ENCODE measurements at regions not wholly inside any gene's neighbourhood (a gene's known extent, or its start where the extent isn't known, plus 50 kb on each side); places are given as distances from the start of the nearest gene placed in this dataset.

DNA sequence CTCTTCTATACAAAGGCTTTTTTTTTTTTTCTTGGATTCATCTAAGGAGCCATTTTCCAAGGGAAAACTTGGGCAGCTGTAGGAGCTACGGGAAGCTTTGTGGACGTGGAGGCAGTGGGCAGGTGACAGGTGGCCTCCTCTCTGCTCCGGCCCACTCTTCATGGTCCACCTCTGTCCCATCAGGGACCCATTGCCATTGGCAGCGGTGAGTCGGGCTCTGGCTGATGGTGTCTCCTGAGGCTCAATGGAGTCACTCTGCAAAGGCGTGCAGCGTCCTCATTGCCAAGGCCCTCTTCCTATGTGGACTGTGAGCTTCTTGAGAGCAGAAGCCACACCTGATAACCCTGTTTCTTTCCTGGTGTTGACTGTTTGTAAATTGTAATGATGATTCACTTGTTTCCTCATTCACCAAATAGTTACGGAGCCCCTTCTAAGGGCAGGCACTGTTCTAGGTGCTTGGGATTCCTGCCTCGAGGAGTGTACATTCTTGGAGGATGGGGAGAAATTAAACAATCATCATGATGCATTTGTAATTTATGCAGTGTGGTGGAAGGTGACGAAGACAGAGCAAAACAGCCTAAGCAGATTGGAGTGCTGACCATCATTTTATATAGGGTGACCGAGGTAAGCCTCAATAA is 240.3 kb upstream of the HS6ST1 start:
- DNase-seq (ENCODE audit: low read depth): no peak
- in situ Hi-C loops (cut with HindIII; ENCODE audit: low pct_unique_long_range_greater_than_20kb, low sequenced_read_pairs): no loop called here

DNA sequence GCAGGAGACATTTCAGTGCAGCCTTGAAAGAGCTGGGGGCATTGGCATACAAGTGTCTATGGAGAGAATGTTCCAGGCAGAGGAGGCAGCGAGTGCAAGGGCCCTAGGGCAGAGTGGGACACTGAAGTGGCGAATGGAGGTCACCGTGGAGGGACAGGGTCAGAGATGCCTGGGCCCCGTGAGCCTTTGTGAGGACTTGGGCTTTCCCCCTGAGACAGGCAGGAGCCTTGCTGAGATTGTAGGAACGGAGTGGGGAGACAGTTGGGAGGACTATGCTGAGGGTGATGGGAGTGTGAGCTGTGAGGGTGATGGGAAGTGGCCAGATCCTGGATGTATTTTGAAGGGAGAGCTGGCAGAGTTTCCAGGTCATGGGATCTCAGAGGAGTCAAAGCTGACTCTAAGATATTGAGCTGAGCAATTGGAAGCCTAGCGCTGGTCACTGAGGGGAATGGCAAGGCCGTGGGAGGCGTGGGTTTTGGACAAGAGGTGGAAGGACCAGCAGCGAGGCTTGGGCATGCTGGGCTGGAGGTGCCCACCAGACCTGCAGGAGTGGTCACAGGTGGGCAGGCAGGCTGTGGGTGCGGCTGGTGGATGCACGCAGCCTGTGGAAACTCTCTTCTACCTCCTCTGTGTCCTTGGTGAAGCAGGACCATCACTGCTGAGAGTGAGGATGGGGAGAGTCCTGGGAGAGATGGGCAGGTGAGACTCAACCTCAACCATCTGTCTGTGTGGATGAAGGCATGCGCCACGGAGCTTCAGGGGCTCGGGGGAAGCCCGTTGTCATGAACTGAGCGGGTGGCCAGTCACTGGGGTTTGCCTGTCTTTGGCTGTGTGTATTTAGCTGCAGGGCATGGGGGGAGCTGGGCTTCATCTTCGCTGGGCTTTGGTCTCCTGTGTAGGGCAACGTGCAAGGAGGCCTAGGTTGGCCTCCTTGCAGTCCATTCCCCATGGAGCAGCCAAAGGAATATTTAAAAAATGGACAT is 241.2 kb upstream of the HS6ST1 start:
- no peak for DNase-seq (ENCODE audit: low read depth)
- in situ Hi-C loops (cut with HindIII; ENCODE audit: low pct_unique_long_range_greater_than_20kb, low sequenced_read_pairs): no loop called here

DNA sequence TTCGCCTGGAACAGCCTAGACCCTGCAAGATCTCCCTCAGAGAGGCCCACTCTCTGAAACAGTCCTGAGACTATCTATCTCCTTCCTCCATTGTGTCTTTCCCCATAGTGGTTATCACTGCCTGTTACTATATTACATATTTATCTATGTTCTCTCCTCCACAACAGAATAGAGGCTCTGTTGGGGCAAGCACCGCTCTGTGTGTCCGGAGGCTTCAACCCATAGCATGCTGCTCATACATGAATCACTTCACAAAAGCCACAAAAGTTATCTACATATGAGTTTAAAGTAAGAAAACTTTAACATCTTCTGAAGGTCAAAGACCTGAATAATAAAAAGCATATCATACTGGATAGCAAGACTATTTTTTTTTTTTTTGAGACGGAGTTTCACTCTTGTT is 242.1 kb upstream of the HS6ST1 start:
- in situ Hi-C loops (cut with HindIII; ENCODE audit: low pct_unique_long_range_greater_than_20kb, low sequenced_read_pairs): no loop called here

DNA sequence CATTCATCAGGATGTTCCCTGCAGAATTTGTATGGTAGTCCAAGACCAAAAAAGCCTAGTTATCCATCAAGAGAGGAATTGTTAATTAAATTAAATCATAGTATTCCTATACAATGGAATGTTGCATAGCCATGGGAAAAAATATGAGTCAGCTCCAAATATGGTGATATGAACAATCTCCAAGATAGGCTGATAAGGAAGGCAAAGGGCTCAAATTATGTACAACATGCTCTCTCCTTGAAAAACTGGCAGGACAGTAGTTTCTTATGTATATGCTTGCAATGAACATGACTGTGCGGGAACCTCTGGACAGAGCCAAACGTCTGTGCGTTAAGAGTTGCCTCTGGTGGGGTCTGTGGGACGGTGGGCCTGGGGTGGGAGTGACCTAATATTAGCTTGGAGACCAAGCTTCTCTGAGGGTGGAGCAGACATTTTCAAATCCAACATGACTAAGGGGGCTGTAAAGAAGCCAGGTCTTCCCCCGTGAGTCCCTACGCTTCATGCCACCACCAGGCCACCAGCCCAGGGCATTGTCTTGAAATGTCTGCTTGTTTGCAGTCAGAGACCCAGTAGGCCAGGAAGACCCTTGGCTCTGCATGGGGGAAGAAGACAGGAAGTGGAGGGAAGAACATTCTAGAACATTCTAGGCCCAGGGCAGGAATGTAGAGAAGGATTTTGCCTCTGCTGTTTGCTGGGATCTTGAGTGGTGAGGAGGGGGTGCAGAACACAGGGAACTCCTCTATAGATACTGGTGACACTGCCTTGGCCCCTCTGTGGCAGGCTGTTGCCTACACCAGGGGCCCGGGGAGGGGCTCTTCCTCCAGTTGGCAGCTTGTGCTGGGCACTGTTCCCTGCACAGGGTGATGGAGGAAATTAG is 244.0 kb upstream of the HS6ST1 start:
- DNase-seq (ENCODE audit: low read depth): no peak
- in situ Hi-C loops (cut with HindIII; ENCODE audit: low pct_unique_long_range_greater_than_20kb, low sequenced_read_pairs): no loop called here

More for the DNA sequence above, 242.1 kb upstream of the HS6ST1 start:
- no peak for DNase-seq (ENCODE audit: low read depth)

DNA sequence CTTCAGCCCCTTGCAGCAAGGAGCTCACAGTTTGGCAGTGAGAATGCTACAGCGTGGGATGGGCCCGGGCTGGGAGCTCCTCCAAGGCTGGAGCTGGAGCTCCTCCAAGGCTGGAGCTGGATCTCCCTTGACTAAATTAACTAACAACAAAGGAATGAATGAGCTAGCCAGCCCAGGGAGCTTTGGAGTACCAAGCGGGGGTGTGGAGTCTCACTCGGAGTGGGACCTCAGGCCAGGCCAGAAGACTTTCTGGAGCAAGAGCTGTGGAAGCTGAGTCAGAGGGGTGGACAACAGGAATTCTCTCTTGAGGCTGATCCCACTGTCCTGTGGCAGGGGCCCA is 244.7 kb upstream of the HS6ST1 start:
- no peak for DNase-seq (ENCODE audit: low read depth)
- in situ Hi-C loops (cut with HindIII; ENCODE audit: low pct_unique_long_range_greater_than_20kb, low sequenced_read_pairs): no loop called here

DNA sequence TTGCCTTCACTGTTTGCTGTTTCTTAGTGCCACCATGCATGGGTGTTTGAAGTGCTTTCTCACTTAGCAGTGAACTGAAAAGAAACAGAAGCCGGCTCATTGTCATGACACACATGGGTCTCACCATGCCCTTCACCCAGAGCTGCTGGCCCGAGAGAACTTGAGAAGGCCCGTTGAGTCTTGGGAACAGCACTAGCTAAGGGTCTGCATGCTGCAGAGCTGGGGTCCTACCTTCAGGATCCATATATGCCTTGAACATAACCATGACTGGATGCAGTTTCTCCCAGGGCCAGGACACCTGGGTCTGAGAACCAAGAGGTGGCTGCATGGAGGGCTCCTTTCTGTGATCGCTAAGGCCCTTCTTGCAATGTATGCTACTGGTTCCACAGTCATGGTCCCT is 245.5 kb upstream of the HS6ST1 start:
- in situ Hi-C loops (cut with HindIII; ENCODE audit: low pct_unique_long_range_greater_than_20kb, low sequenced_read_pairs): no loop called here

DNA sequence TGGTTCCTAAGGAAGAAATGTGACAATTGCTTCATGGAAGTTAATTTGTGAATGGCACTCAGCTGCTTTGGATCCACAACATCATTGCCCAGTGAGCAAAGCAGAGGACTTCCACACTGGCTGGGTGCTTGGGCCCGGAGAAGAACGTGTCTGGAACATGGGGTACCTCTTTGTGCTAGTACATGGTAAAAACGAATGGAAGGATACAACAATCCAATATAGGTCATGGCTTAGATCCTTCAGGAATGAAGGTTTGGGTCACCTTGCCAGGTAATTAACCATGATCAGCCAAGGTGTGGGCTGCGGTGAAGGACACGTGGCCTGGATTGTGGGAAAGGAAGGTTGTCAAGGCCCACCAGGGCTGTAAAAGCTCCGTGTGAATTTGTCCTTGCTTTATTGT is 245.9 kb upstream of the HS6ST1 start:
- no peak for DNase-seq (ENCODE audit: low read depth)
- in situ Hi-C loops (cut with HindIII; ENCODE audit: low pct_unique_long_range_greater_than_20kb, low sequenced_read_pairs): no loop called here

More for the DNA sequence above, 245.5 kb upstream of the HS6ST1 start:
- no peak for DNase-seq (ENCODE audit: low read depth)

DNA sequence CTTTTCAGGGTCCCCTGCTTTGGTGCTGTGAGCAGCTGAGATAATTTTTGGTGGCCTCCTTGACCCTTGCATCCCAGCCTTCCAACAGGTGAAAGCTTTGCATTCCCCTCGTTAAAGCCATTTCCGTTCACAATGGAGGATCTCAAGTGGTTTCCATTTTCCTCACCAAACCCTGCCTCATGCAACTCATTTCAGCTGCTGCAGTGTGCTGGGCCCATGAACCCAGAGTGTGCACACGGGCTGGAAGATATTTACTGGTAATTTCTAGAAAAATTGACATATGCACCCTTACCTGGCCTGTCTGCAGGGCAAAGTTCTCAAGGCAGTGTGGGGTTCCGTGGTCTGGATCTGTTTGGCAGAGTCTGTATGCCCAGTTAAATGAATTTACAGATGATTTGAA is 246.8 kb upstream of the HS6ST1 start:
- no peak for DNase-seq (ENCODE audit: low read depth)
- in situ Hi-C loops (cut with HindIII; ENCODE audit: low pct_unique_long_range_greater_than_20kb, low sequenced_read_pairs): no loop called here

DNA sequence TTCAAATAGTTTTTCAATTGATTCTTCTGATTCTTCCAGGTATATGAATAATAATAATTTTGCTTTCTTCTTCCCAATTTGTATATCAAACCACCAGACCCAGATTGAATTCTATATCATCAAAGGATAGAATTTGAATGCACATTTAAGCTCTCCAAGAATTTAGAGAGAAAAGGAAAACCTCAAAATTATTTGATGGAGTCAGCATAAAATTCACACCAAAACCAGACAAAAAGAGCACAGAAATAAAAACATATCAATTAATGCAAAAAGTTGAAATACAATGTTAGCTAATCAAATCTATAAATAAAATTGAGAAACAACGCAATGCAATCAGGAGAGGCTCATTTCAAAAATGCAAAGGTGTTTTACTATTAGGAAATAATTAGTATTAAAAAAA is 248.0 kb upstream of the HS6ST1 start:
- in situ Hi-C loops (cut with HindIII; ENCODE audit: low pct_unique_long_range_greater_than_20kb, low sequenced_read_pairs): no loop called here
- no peak for DNase-seq (ENCODE audit: low read depth)

DNA sequence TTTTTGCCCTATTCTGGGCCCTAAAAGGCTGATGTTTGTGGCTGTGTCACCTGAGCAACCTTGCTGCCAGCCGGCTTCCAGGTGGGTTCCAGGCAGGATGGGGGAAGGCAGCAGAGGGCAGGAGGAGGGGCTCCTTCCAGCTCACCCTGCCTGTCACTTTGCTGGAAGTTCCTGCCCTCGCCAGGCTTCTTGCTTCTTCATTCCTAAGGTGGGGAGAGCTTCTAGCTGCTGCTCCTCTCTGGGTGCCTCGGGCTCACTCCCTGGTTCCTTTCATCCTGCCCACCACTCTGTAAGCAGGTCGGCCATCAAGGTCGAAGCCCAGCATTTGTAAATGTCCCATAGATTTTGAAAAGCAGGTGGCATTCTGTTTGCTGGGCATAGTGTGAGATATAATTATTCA is 249.4 kb upstream of the HS6ST1 start:
- in situ Hi-C loops (cut with HindIII; ENCODE audit: low pct_unique_long_range_greater_than_20kb, low sequenced_read_pairs): no loop called here
- DNase-seq (ENCODE audit: low read depth): no peak

DNA sequence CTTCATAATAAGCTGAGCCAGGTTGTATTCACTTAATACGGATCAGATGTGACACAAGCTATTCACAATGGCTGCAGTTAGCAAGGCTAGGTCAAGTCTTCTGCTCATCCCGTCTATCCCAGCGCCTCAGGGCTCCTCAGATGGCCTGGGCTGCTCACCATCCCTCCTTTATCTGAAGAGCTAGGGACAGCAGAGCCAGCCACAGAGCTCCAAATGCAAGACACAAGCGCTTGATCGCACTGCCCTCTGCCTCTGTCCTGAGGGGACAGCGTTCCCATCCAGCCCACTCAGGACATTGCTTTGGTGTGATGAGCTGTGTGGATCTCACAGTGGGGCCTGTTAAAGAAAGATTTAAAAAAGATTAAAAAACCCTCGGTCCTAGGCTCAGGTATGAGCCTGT is 254.4 kb upstream of the HS6ST1 start:
- in situ Hi-C loops (cut with HindIII; ENCODE audit: low pct_unique_long_range_greater_than_20kb, low sequenced_read_pairs): no loop called here
- DNase-seq (ENCODE audit: low read depth): no peak

DNA sequence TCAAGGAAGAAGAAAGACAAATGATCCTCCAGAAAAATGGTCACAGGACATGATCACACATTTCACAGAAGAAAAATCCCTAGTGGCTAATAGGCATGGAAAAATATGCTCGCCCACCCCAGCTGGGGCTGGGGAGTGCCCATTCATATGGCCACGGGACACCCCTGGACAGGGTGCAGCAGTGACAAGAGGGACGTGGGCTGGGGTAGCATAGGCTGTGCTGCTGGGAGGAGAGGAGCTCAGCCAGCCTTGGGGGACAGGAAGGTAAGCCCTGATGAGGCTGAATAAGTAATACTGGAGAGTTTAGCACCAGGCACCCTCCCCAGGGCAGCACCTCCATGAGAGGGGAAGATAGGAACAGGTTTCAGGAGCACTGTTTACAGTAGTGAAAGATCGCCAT is 254.9 kb upstream of the HS6ST1 start:
- in situ Hi-C loops (cut with HindIII; ENCODE audit: low pct_unique_long_range_greater_than_20kb, low sequenced_read_pairs): no loop called here
- no peak for DNase-seq (ENCODE audit: low read depth)

DNA sequence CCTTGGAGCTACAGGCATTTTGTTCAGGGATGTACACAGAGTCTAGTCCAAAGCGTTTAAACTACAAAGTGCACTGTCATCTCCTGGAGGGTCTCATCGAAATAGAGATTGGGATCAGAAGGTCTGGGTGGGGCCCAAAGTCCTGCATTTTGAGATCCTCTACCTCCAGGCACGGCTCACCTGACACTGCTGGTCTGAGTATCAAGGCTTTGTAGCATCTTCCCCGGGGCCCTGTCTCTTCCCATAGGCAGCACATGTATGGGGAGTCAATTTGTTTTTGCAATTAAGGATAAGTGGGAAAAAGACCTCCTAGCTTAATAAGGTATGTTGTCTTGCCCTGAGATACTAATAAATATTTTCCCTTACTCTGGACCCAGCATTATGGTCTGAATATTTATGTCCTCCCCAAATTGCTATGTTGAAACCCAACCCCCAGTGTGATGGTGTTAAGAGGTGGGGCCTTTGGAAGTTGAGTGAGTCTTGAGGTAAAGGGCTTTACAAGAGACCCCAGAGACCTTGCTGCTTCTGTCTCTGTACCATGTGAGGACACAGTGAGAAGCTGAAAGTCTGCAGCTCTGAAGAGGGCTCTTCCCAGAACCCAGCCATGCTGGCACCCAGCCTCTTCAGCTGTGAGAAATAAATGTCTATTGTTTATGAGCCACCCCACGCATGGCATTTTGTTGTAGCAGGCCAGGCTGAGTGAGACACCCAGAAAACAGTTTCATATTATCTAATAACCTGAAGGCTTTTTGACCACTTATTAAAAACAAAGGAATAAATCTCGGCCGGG is 258.7 kb upstream of the HS6ST1 start:
- in situ Hi-C loops (cut with HindIII; ENCODE audit: low pct_unique_long_range_greater_than_20kb, low sequenced_read_pairs): no loop called here
- no peak for DNase-seq (ENCODE audit: low read depth)

DNA sequence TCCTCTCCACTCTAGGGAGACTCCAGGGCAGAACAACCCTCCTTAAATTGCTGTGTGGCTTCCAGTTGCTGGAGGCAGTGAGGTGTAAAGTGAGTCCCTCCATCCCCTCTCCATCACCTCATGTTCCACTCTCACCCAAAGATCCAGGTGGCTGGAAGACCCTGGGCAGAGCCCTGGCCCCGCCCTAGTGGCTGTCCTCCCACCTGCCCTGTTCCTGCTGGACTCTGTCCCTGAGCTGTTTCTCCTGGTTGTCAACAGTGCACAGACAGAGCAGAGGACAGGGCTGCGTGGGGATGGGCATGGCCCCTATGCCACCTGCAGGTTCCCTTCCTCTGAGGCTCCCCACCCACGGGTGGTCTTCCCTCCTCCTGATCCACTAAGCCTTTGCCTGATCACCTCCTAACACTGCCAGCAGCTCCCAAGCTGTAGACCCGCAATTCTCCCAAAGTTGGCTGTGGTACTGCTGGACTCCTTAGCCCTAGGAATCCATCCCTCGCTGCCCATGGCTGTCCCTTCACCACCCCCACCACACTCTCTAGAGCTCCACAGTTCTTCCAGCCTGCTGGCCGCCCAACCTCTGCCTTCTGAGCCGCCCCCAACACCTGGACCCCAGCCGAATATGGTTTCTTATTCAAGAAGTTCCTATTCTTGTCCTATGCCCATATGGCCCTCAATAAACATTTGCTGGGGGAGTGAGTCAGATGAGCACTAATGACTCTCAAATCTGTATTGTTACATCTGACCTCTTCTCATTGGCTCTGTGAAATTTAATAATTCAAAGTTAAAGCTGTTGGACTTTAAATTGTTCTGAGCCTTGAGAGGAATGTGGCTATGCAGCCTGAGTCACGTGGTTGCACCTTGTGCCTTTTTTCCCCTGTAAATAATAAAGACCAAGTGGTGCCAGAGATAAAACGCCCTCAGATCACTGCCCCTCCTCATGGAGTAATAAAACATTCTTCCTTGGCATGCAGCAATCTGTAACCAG is 260.0 kb upstream of the HS6ST1 start:
- DNase-seq (ENCODE audit: low read depth): no peak
- in situ Hi-C loops (cut with HindIII; ENCODE audit: low pct_unique_long_range_greater_than_20kb, low sequenced_read_pairs): no loop called here

DNA sequence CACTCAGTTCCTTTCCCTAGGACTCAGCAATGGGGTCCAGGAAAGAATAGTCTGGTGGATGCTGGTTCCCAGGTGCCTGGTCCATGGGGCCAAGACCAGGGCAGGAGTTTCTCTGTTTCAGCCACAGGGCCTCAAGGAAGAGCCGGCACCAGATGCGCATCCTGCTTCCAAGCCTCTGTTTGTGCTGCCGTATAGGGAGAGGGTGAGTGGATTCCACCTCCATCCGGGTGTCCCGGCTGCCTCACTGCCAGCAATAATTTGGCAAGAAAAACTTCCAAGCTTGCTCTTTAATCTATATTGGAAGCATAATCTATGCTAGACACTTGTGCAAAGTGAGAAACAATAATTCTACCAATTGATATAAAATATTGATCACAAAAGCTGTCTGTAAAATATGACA is 261.2 kb upstream of the HS6ST1 start:
- in situ Hi-C loops (cut with HindIII; ENCODE audit: low pct_unique_long_range_greater_than_20kb, low sequenced_read_pairs): no loop called here
- no peak for DNase-seq (ENCODE audit: low read depth)

DNA sequence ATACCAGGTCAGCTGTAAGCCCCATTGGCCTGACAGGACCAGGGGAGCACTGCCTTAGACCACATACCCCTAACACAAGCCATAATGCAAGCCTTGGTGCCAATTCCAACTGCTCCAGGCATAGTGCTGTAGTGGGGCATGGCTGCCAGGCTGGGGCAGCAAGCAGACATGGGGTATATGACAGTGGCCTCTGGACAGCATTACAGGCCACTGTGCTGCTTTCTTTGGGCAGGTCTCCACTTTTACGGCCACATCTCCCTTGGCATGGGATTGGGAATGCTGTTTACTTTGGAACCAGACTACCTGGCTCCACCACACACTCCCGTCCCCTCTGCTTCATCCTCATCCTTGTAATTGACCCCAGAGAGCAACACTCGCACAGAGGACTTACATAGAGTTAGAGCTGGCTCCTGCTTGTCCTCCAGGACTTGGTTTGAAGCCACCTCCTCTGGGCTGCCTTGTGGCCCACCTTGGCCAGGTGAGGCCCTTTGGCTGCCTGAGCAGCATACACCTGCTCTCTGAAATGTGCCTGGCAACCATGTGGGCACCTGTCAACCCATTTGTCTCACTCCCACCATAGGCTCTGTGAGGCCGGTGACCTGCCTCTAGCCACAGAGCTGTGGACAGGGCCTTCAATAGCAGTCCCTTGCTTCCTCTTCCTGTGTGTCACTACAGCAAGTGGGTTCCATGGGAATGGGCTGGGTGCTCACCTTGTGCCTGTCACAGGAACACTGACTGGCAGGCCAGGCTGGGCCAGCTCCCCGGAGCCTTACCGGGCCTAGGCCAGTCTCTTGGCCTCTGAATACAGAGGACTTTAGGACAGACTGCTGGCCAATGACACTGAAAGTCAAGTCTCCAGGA is 262.6 kb upstream of the HS6ST1 start:
- no peak for DNase-seq (ENCODE audit: low read depth)
- in situ Hi-C loops (cut with HindIII; ENCODE audit: low pct_unique_long_range_greater_than_20kb, low sequenced_read_pairs): no loop called here

Data from Caki2 (cell line).